Stimulated activated CD8-positive, alpha-beta memory T cell treated with anti-CD3 and anti-CD28 coated beads, Interleukin-12 subunit alpha, Interleukin-12 subunit beta, amount 100 ng/mL, for 24 hours (primary cell): ENCODE measurements at regions not wholly inside any gene's neighbourhood (a gene's known extent, or its start where the extent isn't known, plus 50 kb on each side); places are given as distances from the start of the nearest gene placed in this dataset.
"Not testable (repeated sequence)": the region's sequence is repeated elsewhere in the genome, so short reads cannot be mapped to it uniquely, and the experiment has no call there.

Experiments used
- DNase-seq: peaks from one replicate; pipeline ENCODE4 v3.0.0-alpha.2; 2020; ENCODE audit errors: extremely low read depth

DNA sequence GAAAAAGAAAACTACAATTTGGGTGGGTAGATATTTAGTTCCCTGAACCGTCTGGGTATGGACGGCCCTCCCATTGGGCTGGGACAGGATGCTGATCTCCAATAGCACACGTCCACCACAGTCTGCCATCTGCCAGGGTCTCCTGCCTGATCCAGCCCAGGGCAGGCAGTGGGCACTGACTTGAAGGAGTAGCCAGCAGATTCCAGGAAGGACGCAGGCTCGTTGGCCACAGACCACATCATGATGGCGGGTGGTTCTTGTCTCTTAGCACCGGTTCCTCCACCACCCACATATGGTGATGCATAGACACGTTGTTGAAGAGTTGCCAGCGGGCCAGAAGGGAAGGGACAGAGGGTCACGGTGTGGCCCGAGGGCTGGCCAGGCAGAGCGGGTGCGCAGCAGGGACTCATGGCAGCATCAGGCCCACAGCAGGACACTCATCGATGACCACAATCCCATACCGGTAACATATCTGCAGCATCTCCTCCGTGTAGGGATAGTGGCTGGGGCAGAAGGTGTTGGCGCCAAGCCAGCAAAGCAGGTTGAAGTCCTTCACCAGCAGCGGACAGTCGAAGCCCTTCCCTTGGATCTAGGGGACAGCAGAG, 155.8 kb upstream of the FAM174A start:
- not testable (repeated sequence) for DNase-seq

- not testable (repeated sequence) for DNase-seq
Observed at GRCh38 chr5:100364757-100365478, 170.3 kb upstream of the FAM174A start.

- DNase-seq: not testable (repeated sequence)
Observed at GRCh38 chr5:100364343-100364742, 170.8 kb upstream of the FAM174A start.

- DNase-seq: not testable (repeated sequence)
Observed at GRCh38 chr5:100359998-100360397, 175.2 kb upstream of the FAM174A start.

- not testable (repeated sequence) for DNase-seq
Observed at GRCh38 chr5:100346269-100346668, 188.9 kb upstream of the FAM174A start.

GRCh38 chr5:100341485-100341884, 193.7 kb upstream of the FAM174A start:
- DNase-seq: not testable (repeated sequence)

DNA sequence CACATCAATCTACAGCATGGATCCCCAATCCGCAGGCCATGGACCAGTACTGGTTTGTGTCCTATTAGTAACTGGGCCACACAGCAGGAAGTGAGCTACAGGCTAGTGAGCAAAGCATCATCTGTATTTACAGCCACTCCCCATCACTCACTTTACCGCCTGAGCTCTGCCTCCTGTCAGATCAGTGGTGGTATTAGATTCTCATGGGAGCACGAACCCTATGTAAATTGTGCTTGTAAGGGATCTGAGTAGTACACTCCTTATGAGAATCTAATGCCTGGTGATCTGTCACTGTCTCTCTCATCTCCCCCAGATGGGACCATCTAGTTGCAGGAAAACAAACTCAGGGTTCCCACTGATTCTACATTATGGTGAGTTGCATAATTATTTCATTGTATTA, 212.7 kb upstream of the FAM174A start:
- DNase-seq: no peak

DNA sequence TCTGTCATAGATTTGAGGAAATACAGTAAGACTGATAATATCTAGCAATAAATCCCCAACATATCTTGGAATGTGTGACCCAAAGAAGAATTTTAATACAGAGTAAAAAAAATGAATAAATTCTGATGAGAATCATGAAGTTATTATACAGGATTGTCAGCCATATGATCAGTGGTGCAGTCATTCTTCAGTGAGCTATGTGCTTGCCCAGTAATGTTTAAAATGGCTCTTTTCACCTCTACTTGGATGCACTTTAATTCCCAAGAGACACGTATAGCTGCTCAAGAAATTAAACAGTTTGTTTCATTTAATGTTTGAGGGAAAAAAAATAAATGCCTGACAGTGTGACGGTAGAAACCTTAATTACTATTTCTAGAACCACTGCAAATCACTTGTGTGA, 215.3 kb upstream of the FAM174A start:
- no peak for DNase-seq

DNA sequence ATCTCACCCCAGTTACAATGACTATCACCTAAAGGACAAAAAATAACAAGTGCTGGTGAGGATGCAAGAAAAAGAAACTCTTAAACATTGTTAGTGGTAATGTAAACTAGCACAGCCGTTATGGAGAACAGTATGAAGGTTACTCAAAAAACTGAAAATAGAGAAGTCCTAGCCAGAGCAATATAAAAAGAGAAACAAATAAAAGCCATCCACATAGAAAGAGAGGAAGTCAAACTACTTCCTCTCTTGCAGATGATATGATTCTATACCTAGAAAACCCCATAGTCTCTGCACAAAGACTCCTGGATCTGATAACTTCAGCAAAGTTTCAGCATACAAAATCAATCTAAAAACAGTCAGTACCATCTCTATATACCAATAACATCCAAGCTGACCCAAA, 221.5 kb upstream of the FAM174A start:
- DNase-seq: no peak

DNA sequence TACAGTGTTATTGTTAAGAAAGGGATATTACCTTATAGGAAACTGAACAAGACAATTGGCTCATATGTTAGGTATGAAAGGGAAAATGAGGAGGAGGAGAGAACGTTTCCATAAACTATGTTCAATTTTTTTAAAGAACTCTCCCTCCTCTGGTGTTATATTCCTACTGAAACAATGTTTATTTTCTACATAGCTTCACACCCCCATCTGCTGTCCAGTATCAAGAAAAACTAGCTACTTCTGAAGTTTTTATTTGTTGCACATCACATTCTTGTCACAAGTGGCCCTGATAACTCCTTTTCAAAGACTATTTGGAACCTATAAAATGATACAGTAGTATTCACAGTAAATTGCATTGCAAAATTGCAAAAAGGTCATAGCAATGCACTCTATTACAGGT, 223.4 kb upstream of the FAM174A start:
- no peak for DNase-seq

DNA sequence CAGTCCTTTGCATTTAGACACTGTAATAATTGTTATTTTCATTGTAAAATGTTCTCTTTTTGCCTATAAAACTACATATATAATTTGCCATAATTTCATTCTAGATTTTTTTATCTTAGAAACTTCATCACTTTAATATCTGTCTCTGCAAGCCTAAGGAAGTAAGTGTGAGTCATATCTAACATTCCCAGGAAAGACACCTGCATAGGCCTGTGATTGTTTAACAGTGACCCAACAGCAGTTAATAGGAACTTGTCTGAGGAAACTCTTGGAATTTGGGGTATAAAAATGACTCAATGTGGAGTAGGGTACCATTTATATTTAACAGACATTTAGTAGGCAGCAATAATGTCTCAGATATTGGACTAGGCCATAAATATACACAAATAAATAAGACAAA, 229.2 kb upstream of the FAM174A start:
- DNase-seq: no peak

DNA sequence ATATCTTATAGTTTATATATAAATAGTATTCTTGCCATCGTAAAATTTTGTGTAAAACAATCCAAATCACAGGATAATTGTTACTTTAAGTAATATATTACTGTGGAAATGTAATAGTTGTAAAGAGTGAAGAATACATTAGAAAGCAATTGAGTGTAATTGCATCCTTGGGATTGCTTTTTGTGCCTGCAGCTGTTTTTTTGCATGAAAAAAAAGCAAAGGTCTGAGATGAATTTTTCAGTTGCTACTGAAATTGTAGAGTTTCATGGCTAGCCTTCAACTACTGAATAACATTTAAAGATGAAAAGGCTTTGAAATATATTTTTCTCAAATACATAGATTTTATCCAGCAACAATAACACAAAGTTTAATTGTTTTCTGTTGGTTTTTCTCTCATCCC, 232.0 kb upstream of the FAM174A start:
- no peak for DNase-seq

GRCh38 chr5:100299261-100299660, 235.9 kb upstream of the FAM174A start:
- no peak for DNase-seq

GRCh38 chr5:100276071-100276470, 259.1 kb upstream of the FAM174A start:
- DNase-seq: no peak

GRCh38 chr5:100275631-100276030, 259.5 kb upstream of the FAM174A start:
- DNase-seq: no peak

GRCh38 chr5:100273846-100274580, 261.2 kb upstream of the FAM174A start:
- no peak for DNase-seq

GRCh38 chr5:100270023-100270771, 265.0 kb upstream of the FAM174A start:
- DNase-seq: no peak

GRCh38 chr5:100260968-100261367, 274.2 kb upstream of the FAM174A start:
- no peak for DNase-seq

GRCh38 chr5:100252944-100253343, 282.2 kb upstream of the FAM174A start:
- DNase-seq: no peak

DNA sequence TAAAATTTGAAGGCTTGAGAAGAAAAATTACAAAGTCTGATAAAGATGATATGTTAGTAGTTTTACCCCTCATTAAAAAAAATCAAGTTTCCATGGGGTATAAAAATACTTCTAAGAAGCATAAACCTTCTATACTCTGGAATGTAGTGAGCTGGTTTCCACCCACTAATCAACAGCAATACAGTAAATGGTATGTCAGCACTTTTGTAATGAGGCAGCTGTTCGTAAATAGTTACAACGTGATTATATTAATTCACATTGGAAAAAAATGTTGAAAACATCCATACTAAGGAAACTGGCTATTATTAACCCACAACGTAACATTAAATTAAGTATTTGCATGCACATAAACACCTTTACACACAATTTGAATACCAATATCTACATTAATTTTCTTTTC, 283.1 kb upstream of the FAM174A start:
- no peak for DNase-seq

- no peak for DNase-seq
Observed at GRCh38 chr5:100249884-100250269, 285.3 kb upstream of the FAM174A start.

DNA sequence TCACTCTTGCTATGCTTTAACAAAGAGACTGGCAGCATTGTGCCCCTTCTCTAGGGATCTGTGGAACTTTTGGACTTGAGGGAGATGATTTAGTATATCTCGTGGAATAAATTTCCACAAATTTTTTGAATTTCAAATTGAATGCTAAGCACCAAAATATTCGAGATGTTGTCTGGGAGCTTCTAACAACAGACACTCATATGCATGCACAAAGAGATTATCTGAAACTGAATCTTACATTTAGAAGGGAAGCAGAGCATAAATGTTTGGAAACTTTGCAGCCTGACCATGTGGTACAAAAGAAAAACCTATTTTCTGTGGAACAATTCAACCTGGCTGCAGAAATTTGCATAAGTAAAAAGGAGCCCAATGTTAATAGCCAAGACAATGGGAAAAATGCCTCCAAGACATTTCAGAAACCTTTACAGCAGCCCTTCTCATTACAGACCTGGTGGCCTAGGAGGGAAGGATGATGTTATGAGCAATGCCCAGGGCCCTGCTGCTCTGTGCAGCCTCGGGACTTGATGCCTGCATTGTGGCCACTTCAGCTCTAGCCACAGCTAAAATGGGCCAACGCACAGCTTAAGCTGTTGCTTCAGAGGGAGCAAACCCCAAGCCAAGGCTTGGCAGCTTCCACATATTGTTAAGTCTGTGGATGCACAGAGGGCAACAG, 285.8 kb upstream of the FAM174A start:
- no peak for DNase-seq
